GM19397 (cell line): ENCODE measurements at regions not wholly inside any gene's neighbourhood (a gene's known extent, or its start where the extent isn't known, plus 50 kb on each side); places are given as distances from the start of the nearest gene placed in this dataset.
"Not testable (repeated sequence)": the region's sequence is repeated elsewhere in the genome, so short reads cannot be mapped to it uniquely, and the experiment has no call there.

Experiments
- ATAC-seq: cut with Tn5 transposase; IDR thresholded peaks from one replicate; pipeline ENCODE4 v1.9.1; 2021; ENCODE audit warnings: mild to moderate bottlenecking, moderate library complexity; ENCODE audit not compliant: unreplicated experiment

- no peak for ATAC-seq
Observed at GRCh38 chr4:188904617-188905016, 765.4 kb downstream of the TRIML1 start.

- no peak for ATAC-seq
Observed at GRCh38 chr4:188905248-188905647, 766.0 kb downstream of the TRIML1 start.

GRCh38 chr4:188911199-188911598 is 772.0 kb downstream of the TRIML1 start:
- no peak for ATAC-seq

DNA sequence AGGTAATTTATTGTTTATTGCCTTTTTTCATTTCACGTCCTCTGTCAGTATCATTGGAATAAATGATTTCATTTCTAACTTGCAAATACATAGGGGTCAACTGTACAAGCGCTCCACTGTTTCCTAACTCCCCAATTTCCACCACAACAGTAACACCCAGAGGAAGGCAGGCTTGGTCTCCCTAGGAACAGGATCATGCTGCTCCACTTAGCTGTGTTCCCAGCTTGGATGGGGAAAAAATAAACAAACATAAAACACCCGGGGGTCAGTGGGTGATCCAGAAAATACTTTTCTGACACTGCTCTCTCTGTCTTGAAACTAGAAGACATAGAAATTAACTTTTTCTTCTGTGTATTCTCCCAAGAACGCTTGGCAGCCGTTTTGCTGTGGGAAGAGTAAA is 772.5 kb downstream of the TRIML1 start:
- no peak for ATAC-seq

DNA sequence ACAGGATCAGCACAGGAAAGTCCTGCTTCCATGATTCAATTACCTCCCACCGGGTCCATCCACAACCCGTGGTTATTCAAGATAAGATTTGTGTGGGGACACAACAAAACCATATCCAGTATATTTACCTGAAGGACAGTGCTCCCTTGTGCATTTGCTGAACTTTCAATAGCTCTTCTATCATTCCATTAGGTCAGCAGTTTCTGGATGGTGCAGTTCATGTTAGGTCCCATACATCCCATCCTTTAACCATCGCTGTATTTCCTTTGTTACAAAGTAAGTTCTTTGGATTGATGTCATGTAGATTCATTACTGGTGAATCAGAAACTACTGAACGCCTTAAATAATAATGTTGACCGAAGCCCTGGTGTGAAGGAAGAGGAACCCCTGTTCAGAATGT is 775.9 kb downstream of the TRIML1 start:
- no peak for ATAC-seq

GRCh38 chr4:188918787-188919186 is 779.5 kb downstream of the TRIML1 start:
- no peak for ATAC-seq

DNA sequence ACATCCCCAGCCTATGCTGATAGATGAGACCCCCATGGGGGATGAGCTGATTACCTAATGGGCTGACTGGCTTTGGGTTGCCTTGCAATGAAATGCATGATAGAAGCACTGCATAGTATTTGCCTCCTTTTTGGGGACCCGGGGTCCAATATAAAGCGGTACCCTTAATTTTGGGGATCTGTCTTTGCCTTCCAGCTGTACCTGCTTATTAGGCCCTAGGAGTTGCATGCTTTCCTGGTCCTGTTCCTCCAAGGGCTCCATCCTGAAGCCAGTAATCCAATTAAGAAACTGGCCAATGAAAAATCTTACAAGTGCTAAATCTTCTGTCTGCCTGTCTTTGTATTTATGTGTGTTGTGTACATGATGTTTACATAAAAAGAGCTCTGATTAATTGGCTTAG is 791.6 kb downstream of the TRIML1 start:
- ATAC-seq: no peak

GRCh38 chr4:188934320-188934962 is 795.2 kb downstream of the TRIML1 start:
- ATAC-seq: no peak

DNA sequence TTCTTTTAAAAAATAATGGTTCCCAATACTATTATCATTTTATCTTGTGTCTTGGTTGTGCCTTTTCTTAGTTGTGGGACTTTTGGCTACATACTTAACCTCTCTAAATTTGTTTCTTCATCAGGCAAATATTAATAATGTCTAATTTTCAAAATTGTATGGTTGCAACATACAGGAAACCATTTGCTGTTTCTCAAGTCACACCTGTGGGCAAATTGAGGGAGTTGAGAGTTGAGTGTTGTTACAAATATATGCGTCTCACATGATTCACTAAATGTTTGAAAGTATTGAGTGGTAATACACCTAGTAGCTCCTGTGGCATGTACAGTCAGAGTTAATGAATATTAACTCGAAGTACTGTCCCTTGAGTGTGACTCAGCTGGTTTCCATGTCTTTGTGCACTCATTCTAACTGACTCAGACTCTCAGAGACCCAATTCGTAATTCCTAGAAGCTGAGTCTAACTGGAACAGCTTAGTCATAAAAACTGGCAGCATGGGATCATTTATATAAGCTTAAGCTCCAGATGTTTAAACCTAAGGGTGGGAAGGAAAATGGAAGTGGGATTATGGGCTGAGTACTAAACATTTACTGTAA is 802.4 kb downstream of the TRIML1 start:
- no peak for ATAC-seq

- ATAC-seq: no peak
Observed at GRCh38 chr4:188942606-188943005, 803.4 kb downstream of the TRIML1 start.

DNA sequence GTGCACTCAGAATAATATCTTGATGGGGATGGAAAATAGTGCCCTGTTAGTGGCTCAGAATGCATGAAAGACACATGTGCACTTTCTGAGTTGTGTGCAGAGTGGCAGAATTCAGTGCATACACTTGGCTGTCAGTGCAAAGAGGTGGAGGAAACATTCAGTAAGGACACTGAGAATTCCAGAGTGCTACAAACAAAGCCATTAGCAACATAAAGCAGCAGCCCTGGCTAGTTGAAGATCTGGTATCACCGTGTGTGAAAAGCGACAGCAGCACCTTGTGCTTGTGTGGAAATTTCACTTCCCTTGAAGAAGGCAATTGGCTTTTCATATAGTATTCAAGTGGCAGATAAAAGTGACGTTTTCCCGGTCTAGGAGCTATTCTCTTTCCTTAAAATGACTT is 810.4 kb downstream of the TRIML1 start:
- no peak for ATAC-seq

GRCh38 chr4:188955066-188955465 is 815.8 kb downstream of the TRIML1 start:
- no peak for ATAC-seq

DNA sequence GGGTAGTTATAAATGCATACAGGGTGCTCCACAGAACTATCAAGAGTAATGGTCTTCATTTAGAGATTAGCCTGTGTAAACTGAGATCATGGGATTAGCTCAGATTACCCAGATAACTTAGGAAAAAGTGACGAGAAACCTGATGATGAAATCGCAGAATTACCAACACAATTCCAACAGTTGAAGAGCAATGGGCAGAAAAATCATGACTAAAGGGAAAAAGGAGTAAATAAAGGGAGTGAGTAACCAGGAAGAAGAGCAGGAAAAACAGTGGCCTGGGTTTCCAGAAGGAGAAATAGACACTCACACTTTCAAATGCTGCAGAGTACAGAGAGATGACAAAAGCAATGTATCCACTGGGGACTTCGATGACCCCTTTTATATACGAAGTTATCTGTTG is 817.3 kb downstream of the TRIML1 start:
- ATAC-seq: no peak

GRCh38 chr4:188958346-188958745 is 819.1 kb downstream of the TRIML1 start:
- ATAC-seq: no peak

GRCh38 chr4:188959424-188959823 is 820.2 kb downstream of the TRIML1 start:
- no peak for ATAC-seq

- ATAC-seq: no peak
Observed at GRCh38 chr4:188960411-188961093, 821.3 kb downstream of the TRIML1 start.

DNA sequence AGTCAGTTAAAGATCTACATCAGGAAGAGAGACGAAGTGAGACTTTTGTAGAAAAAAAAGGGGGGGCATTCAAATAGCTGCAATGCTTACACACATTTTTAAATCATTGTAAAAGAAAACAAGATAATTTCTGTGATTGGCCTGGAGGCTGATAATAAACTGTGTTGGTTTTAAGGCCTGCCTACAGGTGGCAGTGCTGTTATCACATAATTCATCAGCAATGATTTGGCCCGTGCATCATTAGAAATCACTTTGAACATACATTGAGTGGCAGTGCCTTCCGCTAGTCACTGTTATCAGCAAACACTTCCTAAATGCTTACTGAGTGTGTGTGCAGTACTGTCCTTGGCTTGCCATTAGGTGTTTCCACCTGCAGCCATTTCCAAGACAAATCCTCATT is 831.9 kb downstream of the TRIML1 start:
- no peak for ATAC-seq

DNA sequence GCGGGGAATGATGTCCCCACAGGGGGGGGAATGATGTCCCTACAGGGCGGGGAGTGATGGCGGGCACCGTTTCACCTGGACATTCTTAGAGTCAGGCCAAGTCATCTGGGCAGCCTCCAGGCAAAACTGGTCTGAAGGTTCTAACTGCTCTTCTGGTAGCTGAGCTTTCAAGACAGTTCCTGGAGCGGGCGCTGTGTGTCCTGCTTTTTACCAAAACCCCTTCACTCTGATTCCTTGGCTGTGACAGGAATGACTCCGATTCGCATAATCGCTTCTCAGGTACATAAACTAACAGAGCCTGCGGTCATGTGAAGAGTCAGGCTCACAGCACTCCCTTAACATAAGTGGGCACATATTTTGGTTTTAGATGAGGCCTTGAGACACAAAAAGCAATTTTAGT is 836.0 kb downstream of the TRIML1 start:
- no peak for ATAC-seq

DNA sequence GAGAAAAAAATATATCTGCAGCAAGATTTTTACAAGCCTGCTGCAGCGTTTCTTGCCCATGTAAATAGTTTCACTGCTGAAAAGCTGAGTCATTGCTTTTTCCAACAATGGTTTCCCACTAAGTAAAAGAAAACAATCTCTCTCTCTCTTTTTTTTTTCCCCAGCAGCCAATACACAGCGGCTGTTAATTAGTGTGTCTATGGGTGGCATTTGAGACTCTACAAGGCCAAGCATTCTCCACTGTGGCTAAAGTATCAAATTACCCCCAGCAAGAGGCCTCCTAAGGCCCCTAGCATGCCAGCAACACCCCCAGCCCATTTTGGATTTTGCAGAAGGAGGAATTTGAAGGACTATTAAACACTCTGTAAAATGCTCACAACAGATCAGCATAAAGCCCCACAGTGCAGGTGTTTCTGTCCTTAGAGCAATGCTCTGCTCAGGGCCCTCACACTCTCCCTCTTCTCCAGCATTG is 837.4 kb downstream of the TRIML1 start:
- ATAC-seq: no peak

GRCh38 chr4:188977232-188977631 is 838.0 kb downstream of the TRIML1 start:
- ATAC-seq: not testable (repeated sequence)

DNA sequence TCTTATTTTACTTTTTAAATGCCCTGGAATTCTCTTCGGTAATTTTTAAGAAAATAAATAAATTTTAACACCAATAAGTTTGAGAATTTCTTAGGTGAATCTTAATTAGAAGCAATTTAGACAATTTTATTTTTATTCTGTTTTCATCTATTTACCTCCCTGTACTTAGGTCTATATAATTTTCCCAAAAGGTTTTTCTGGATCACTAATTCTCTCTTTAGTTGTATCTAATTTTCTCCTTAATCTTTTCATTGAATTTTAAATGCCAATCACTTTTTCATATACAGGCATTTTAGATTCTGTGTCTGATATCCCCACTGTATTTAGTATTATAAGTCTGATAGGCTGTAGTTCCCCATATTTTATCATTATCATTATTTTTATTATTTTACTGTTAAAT is 845.3 kb downstream of the TRIML1 start:
- no peak for ATAC-seq

GRCh38 chr4:188986271-188986689 is 847.0 kb downstream of the TRIML1 start:
- ATAC-seq: no peak
